Inflammatory macrophage (primary cell): ENCODE measurements at regions not wholly inside any gene's neighbourhood (a gene's known extent, or its start where the extent isn't known, plus 50 kb on each side); places are given as distances from the start of the nearest gene placed in this dataset.
"Not testable (repeated sequence)": the region's sequence is repeated elsewhere in the genome, so short reads cannot be mapped to it uniquely, and the experiment has no call there.

Experiments
- DNase-seq, 2 donors: peaks; one replicate each; pipeline ENCODE4 v3.0.0-alpha.2; 2020 to 2022

GRCh38 chr4:159552979-159553768 is 450.3 kb downstream of the RAPGEF2 start:
- no peak for DNase-seq

- DNase-seq: no peak
These were observed 453.0 kb downstream of the RAPGEF2 start for GRCh38 chr4:159555873-159556272.

- no peak for DNase-seq
These were observed 459.5 kb downstream of the RAPGEF2 start for GRCh38 chr4:159562366-159562765.

GRCh38 chr4:159563257-159563656 is 460.4 kb downstream of the RAPGEF2 start:
- no peak for DNase-seq

- no peak for DNase-seq
These were observed 461.7 kb downstream of the RAPGEF2 start for GRCh38 chr4:159564615-159565014.

GRCh38 chr4:159566786-159567185 is 463.9 kb downstream of the RAPGEF2 start:
- DNase-seq: no peak

- DNase-seq: no peak
These were observed 474.4 kb downstream of the RAPGEF2 start for GRCh38 chr4:159577241-159577640.

GRCh38 chr4:159582685-159583084 is 479.8 kb downstream of the RAPGEF2 start:
- no peak for DNase-seq

- no peak for DNase-seq
These were observed 490.1 kb downstream of the RAPGEF2 start for GRCh38 chr4:159592898-159593556.

GRCh38 chr4:159593681-159594080 is 490.8 kb downstream of the RAPGEF2 start:
- DNase-seq: no peak

- no peak for DNase-seq
These were observed 491.7 kb downstream of the RAPGEF2 start for GRCh38 chr4:159594576-159594975.

- not testable (repeated sequence) for DNase-seq
These were observed 492.2 kb downstream of the RAPGEF2 start for GRCh38 chr4:159595101-159595500.

- DNase-seq: no peak
These were observed 495.7 kb downstream of the RAPGEF2 start for GRCh38 chr4:159598602-159599001.

- DNase-seq: no peak
These were observed 497.2 kb downstream of the RAPGEF2 start for GRCh38 chr4:159600061-159600460.

GRCh38 chr4:159604781-159605180 is 501.9 kb downstream of the RAPGEF2 start:
- DNase-seq: no peak

- no peak for DNase-seq
These were observed 504.0 kb downstream of the RAPGEF2 start for GRCh38 chr4:159606835-159607234.

- no peak for DNase-seq
These were observed 504.9 kb downstream of the RAPGEF2 start for GRCh38 chr4:159607809-159608208.

- DNase-seq: no peak
These were observed 505.6 kb downstream of the RAPGEF2 start for GRCh38 chr4:159608436-159608835.

GRCh38 chr4:159632031-159632430 is 529.2 kb downstream of the RAPGEF2 start:
- no peak for DNase-seq

- no peak for DNase-seq
These were observed 536.9 kb downstream of the RAPGEF2 start for GRCh38 chr4:159639671-159640323.

- DNase-seq: no peak
These were observed 546.4 kb downstream of the RAPGEF2 start for GRCh38 chr4:159649237-159649636.

GRCh38 chr4:159652871-159653270 is 550.0 kb downstream of the RAPGEF2 start:
- no peak for DNase-seq

GRCh38 chr4:159655547-159655946 is 552.7 kb downstream of the RAPGEF2 start:
- no peak for DNase-seq

- DNase-seq: no peak
These were observed 566.2 kb downstream of the RAPGEF2 start for GRCh38 chr4:159669094-159669493.
